Endothelial cell of umbilical vein (primary cell): ENCODE measurements at regions not wholly inside any gene's neighbourhood (a gene's known extent, or its start where the extent isn't known, plus 50 kb on each side); places are given as distances from the start of the nearest gene placed in this dataset.

Experiments
- BruUV-seq: library from RNA; stranded (reverse); fragments of 400-500 nt; replicated peaks from 2 replicates; lab custom pipeline; 2021; lab: Mats Ljungman, UMichigan
- CTCF ChIA-PET: fragments of 300-600, 350-600 bp; sonication (Branson Sonifier 250); formaldehyde crosslinking; loops from one replicate; lab custom pipeline; 2021; ENCODE audit warnings: antibody characterized with exemption, inconsistent platforms; lab: Charles Lee
- POLR2A ChIA-PET: fragments of 300-600, 350-600 bp; sonication (Branson Sonifier 250); formaldehyde crosslinking; loops from one replicate; lab custom pipeline; 2021; ENCODE audit warnings: antibody characterized with exemption, inconsistent platforms; lab: Charles Lee
- DNase-seq: peaks from one replicate; pipeline ENCODE4 v3.0.0-alpha.2; 2011; ENCODE audit warnings: low read depth, low spot score
- FAIRE-seq: peaks from 2 replicates; lab custom pipeline; 2011; peaks lifted over from hg19 to GRCh38; lab: Jason Lieb, UNC
- H2AFZ ChIP-seq: 2 replicates; pipeline ENCODE4 v1.6.0; 2012; ENCODE audit warnings: low read depth, low read length, control low read depth, inconsistent platforms
- H3K27ac ChIP-seq: 2 replicates; pipeline ENCODE4 v1.5.1; 2011; ENCODE audit warnings: low read depth, mild to moderate bottlenecking, control low read depth, low read length, moderate library complexity; ENCODE audit not compliant: insufficient read depth
- H3K27me3 ChIP-seq, 2 experiments: 2 replicates each; pipeline versions ENCODE4 v1.6.0 to v1.6.1; 2011; ENCODE audit warnings: low read length in 2 of 2, mixed read lengths in 1 of 2; ENCODE audit not compliant: control insufficient read depth in 2 of 2, insufficient read depth in 2 of 2
- H3K36me3 ChIP-seq, 2 experiments: 2 replicates in 1 of 2; 3 replicates in 1 of 2; pipeline ENCODE4 v1.5.1; 2011; ENCODE audit warnings: low read length in 2 of 2, mild to moderate bottlenecking in 1 of 2, moderate library complexity in 1 of 2; ENCODE audit not compliant: control insufficient read depth in 2 of 2, insufficient read depth in 2 of 2; ENCODE audit errors: extremely low read depth in 1 of 2
- H3K4me1 ChIP-seq: 3 replicates; pipeline ENCODE4 v1.5.1; 2011; ENCODE audit warnings: mild to moderate bottlenecking, low read length; ENCODE audit not compliant: control insufficient read depth, insufficient read depth; ENCODE audit errors: extremely low read depth
- H3K4me2 ChIP-seq: 2 replicates; pipeline ENCODE4 v1.6.1; 2011; ENCODE audit warnings: low read length, control low read depth, mixed read lengths; ENCODE audit not compliant: insufficient read depth
- H3K4me3 ChIP-seq, 3 experiments: fragments of 200-600 bp in 1 of 3; sonication (generic), shearing (Covaris generic) in 1 of 3; replicated peaks in 1 of 3; 2 replicates each; pipeline ENCODE4 v1.5.1; 2011 to 2016; ENCODE audit warnings: control low read depth in 3 of 3, low read length in 3 of 3, mild to moderate bottlenecking in 2 of 3, inconsistent platforms in 1 of 3, low read depth in 1 of 3, moderate library complexity in 1 of 3; ENCODE audit not compliant: insufficient read depth in 1 of 3
- H3K79me2 ChIP-seq: 2 replicates; pipeline ENCODE4 v1.6.0; 2012; ENCODE audit warnings: low read length, inconsistent platforms; ENCODE audit not compliant: control insufficient read depth, insufficient read depth
- H3K9ac ChIP-seq: replicated peaks from 2 replicates; pipeline ENCODE3; 2011; ENCODE audit warnings: low read length, control low read depth; ENCODE audit not compliant: insufficient read depth; ENCODE audit errors: extremely low read depth
- H3K9me1 ChIP-seq: replicated peaks from 3 replicates; pipeline ENCODE4 v1.6.0; 2011; ENCODE audit warnings: mild to moderate bottlenecking, low read length; ENCODE audit not compliant: control insufficient read depth, insufficient read depth; ENCODE audit errors: extremely low read depth
- H3K9me3 ChIP-seq: replicated peaks from 2 replicates; pipeline ENCODE4 v1.5.1; 2012; ENCODE audit warnings: low read length, inconsistent platforms; ENCODE audit not compliant: control insufficient read depth, insufficient read depth
- H4K20me1 ChIP-seq: replicated peaks from 2 replicates; pipeline ENCODE3; 2011; ENCODE audit warnings: mild to moderate bottlenecking, low read length; ENCODE audit not compliant: control insufficient read depth, insufficient read depth; ENCODE audit errors: extremely low read depth
- CTCF ChIP-seq, 2 donors: IDR thresholded peaks; 1 replicate in 1 of 2; 2 replicates in 1 of 2; pipeline ENCODE4 v1.5.1; 2011; ENCODE audit warnings: low read length in 2 of 2, mild to moderate bottlenecking in 2 of 2, moderate library complexity in 2 of 2, control low read depth in 1 of 2, inconsistent platforms in 1 of 2, low read depth in 1 of 2; ENCODE audit not compliant: insufficient read depth in 1 of 2; ENCODE audit errors: extremely low read depth in 1 of 2
- EZH2 ChIP-seq: IDR thresholded peaks from 2 replicates; pipeline ENCODE4 v1.6.1; 2012; ENCODE audit warnings: borderline replicate concordance, low read depth, mild to moderate bottlenecking, moderate library complexity, low read length, inconsistent platforms; ENCODE audit not compliant: severe bottlenecking
- FOS ChIP-seq: IDR thresholded peaks from 2 replicates; pipeline ENCODE4 v1.6.1; 2011; ENCODE audit warnings: mild to moderate bottlenecking, low read length, moderate library complexity, borderline replicate concordance; ENCODE audit not compliant: insufficient read depth
- GATA2 ChIP-seq: IDR thresholded peaks from 2 replicates; pipeline ENCODE4 v1.7.0; 2011; ENCODE audit warnings: low read depth, mild to moderate bottlenecking, moderate library complexity, mixed read lengths, low read length; ENCODE audit not compliant: insufficient read length, insufficient read depth
- JUN ChIP-seq: IDR thresholded peaks from 2 replicates; pipeline ENCODE4 v1.6.1; 2011; ENCODE audit warnings: borderline replicate concordance, low read depth; ENCODE audit not compliant: insufficient read length, insufficient read depth
- MAX ChIP-seq: IDR thresholded peaks from 2 replicates; pipeline ENCODE4 v1.6.1; 2011; ENCODE audit not compliant: insufficient read depth, insufficient read length
- MYC ChIP-seq: IDR thresholded peaks from one replicate; pipeline ENCODE4 v1.6.1; 2011; ENCODE audit warnings: mild to moderate bottlenecking, low read depth, low read length
- POLR2A ChIP-seq: IDR thresholded peaks from 2 replicates; pipeline ENCODE4 v1.6.1; 2012; ENCODE audit warnings: low read depth, mild to moderate bottlenecking, control low read depth, low read length
- dilution Hi-C: fragments of 300-500 bp; cut with MboI; formaldehyde crosslinking; loops from one replicate; pipeline ENCODE4 v1.15.0; 2019; ENCODE audit warnings: low sequenced_read_pairs; ENCODE audit not compliant: extremely low pct_ligation_motif_present
- intact Hi-C: fragments of 100-400 bp; cut with micrococcal nuclease; formaldehyde crosslinking; loops from one replicate; pipeline ENCODE4 v1.10.0; 2022

- Histone ChIP-seq H3K4me3 (no peak overlapping the region), H3K27me3 (peaks cover 0 to 5% of the 10 kb centered on the region in 2 experiments), H3K36me3 (no peaks in the 10 kb centered on the region), H4K20me1 (no peaks in the 10 kb centered on the region), H3K9me1 (no peaks in the 10 kb centered on the region), H3K9me3 (no peaks in the 10 kb centered on the region), H3K9ac (no peak overlapping the region), H2AFZ (no peak overlapping the region), H3K27ac (no peak overlapping the region), H3K79me2 (no peaks in the 10 kb centered on the region), H3K4me2 (no peak overlapping the region), H3K4me1 (no peaks in the 10 kb centered on the region)
- DNase-seq (no peak), FAIRE-seq (no peak)
- BruUV-seq: no TSS peak
- TF ChIP-seq FOS (no peak), GATA2 (no peak)
- intact Hi-C loops: no loop called here
- ChIA-PET POLR2A (no interaction called here), CTCF (no interaction called here)
- dilution Hi-C loops: no loop called here
These were observed 333.1 kb downstream of the KCNRG start for GRCh38 chr13:50348371-50348770.

- intact Hi-C loops (no loop called here), dilution Hi-C loops (no loop called here)
- BruUV-seq: no TSS peak
- Histone ChIP-seq H4K20me1 (no peaks in the 10 kb centered on the region), H3K4me3 (no peak overlapping the region), H3K27ac (no peak overlapping the region), H3K4me1 (no peaks in the 10 kb centered on the region), H3K79me2 (no peaks in the 10 kb centered on the region), H3K9me1 (no peaks in the 10 kb centered on the region), H3K4me2 (no peak overlapping the region), H2AFZ (no peak overlapping the region), H3K27me3 (no peaks in the 10 kb centered on the region), H3K9ac (no peak overlapping the region), H3K9me3 (no peaks in the 10 kb centered on the region), H3K36me3 (no peaks in the 10 kb centered on the region)
- CTCF ChIA-PET: interaction anchor here (0.6 kb wide), 1 partner anchor 9 kb away, joined by 3 read pairs; no protein-coding TSS in a partner anchor
- no peak for TF ChIP-seq FOS
- TF ChIP-seq MYC: no peak
- no peak for TF ChIP-seq GATA2
- TF ChIP-seq CTCF (IDR thresholded peaks at IDR 0.05; ENCODE audit: extremely low read depth in 1 of 2, insufficient read depth in 1 of 2, low read depth in 1 of 2, low read length in 2 of 2): no peak
- TF ChIP-seq POLR2A: no peak
- TF ChIP-seq EZH2: no peak
- TF ChIP-seq JUN: no peak
- no peak for TF ChIP-seq MAX
- FAIRE-seq (no peak), DNase-seq (no peak)
- POLR2A ChIA-PET: no interaction called here
These were observed 337.7 kb downstream of the KCNRG start for GRCh38 chr13:50352720-50353480.
